HEK293T (cell line): ENCODE measurements at regions not wholly inside any gene's neighbourhood (a gene's known extent, or its start where the extent isn't known, plus 50 kb on each side); places are given as distances from the start of the nearest gene placed in this dataset.

Experiments
- CTCF ChIA-PET: fragments of 350-600 bp; formaldehyde crosslinking; extraction: SDS; loops from one replicate; lab custom pipeline; 2021; ENCODE audit warnings: antibody characterized with exemption, inconsistent platforms; lab: Yijun Ruan, JAX
- POLR2A ChIA-PET: fragments of 350-600 bp; formaldehyde crosslinking; extraction: SDS; loops from one replicate; lab custom pipeline; 2020; ENCODE audit warnings: antibody characterized with exemption, inconsistent platforms; lab: Yijun Ruan, JAX
- DNase-seq: peaks from one replicate; pipeline ENCODE4 v3.0.0; 2012; ENCODE audit warnings: mixed read lengths; ENCODE audit errors: extremely low spot score
- ARNT ChIP-seq: fragments of 450-650 bp; IDR thresholded peaks from 2 replicates; pipeline ENCODE4 v1.6.1; 2017; ENCODE audit warnings: mild to moderate bottlenecking
- BHLHE40 ChIP-seq: fragments of 450-650 bp; IDR thresholded peaks from 2 replicates; pipeline ENCODE4 v1.6.1; 2016; ENCODE audit warnings: mild to moderate bottlenecking, moderate library complexity, borderline replicate concordance
- CTBP1 ChIP-seq: fragments of 450-650 bp; IDR thresholded peaks from 2 replicates; pipeline ENCODE4 v1.6.1; 2016; ENCODE audit warnings: borderline replicate concordance
- ELF4 ChIP-seq: fragments of 450-650 bp; IDR thresholded peaks from 2 replicates; pipeline ENCODE4 v1.6.1; 2017; ENCODE audit warnings: antibody characterized with exemption
- FOXA1 ChIP-seq: fragments of 450-650 bp; IDR thresholded peaks from 2 replicates; pipeline ENCODE4 v1.6.1; 2016; ENCODE audit warnings: mild to moderate bottlenecking
- FOXK2 ChIP-seq: fragments of 450-650 bp; IDR thresholded peaks from 2 replicates; pipeline ENCODE4 v1.6.1; 2016; ENCODE audit warnings: mild to moderate bottlenecking
- FOXM1 ChIP-seq: fragments of 450-650 bp; IDR thresholded peaks from 2 replicates; pipeline ENCODE4 v1.6.1; 2017; ENCODE audit warnings: mild to moderate bottlenecking, borderline replicate concordance
- HDGF ChIP-seq: fragments of 450-650 bp; IDR thresholded peaks from 2 replicates; pipeline ENCODE4 v1.6.1; 2017; ENCODE audit warnings: antibody characterized with exemption, borderline replicate concordance
- L3MBTL2 ChIP-seq: fragments of 450-650 bp; conservative IDR thresholded peaks from 2 replicates; pipeline ENCODE4 v1.6.1; 2016; ENCODE audit warnings: mild to moderate bottlenecking
- LEF1 ChIP-seq: fragments of 450-650 bp; IDR thresholded peaks from 2 replicates; pipeline ENCODE4 v1.6.1; 2017; ENCODE audit warnings: mild to moderate bottlenecking, borderline replicate concordance
- NFRKB ChIP-seq: fragments of 450-650 bp; IDR thresholded peaks from 2 replicates; pipeline ENCODE4 v1.6.1; 2016; ENCODE audit warnings: mild to moderate bottlenecking, moderate library complexity
- PKNOX1 ChIP-seq: fragments of 450-650 bp; IDR thresholded peaks from 2 replicates; pipeline ENCODE4 v1.6.1; 2016
- SP1 ChIP-seq: fragments of 450-650 bp; IDR thresholded peaks from 2 replicates; pipeline ENCODE4 v1.6.1; 2017
- SUZ12 ChIP-seq: fragments of 450-650 bp; IDR thresholded peaks from 2 replicates; pipeline ENCODE4 v1.6.1; 2016; ENCODE audit warnings: mild to moderate bottlenecking
- TARDBP ChIP-seq: fragments of 450-650 bp; IDR thresholded peaks from 2 replicates; pipeline ENCODE4 v1.6.1; 2016
- ZNF384 ChIP-seq: fragments of 450-650 bp; IDR thresholded peaks from 2 replicates; pipeline ENCODE4 v1.6.1; 2016

- no peak for TF ChIP-seq BHLHE40
- DNase-seq, result no peak
- CTCF ChIA-PET, result interaction anchor here (0.6 kb wide), 1 partner anchor 32 kb away, joined by 3 read pairs; no protein-coding TSS in a partner anchor
- POLR2A ChIA-PET, result no interaction called here
Measured at GRCh38 chr22:48536541-48537342, 1290.9 kb downstream of the BRD1 start.

GRCh38 chr22:48535868-48536540 is 1291.7 kb downstream of the BRD1 start:
- TF ChIP-seq SUZ12, result no peak
- no peak for TF ChIP-seq HDGF
- no peak for TF ChIP-seq CTBP1
- no peak for TF ChIP-seq FOXA1
- TF ChIP-seq ELF4, result no peak
- TF ChIP-seq ZNF384, result no peak
- TF ChIP-seq ARNT, result no peak
- no peak for TF ChIP-seq PKNOX1
- TF ChIP-seq NFRKB, result no peak
- no peak for TF ChIP-seq FOXM1
- TF ChIP-seq TARDBP, result no peak
- TF ChIP-seq SP1, result no peak
- no peak for TF ChIP-seq BHLHE40
- TF ChIP-seq FOXK2, result no peak
- TF ChIP-seq L3MBTL2, result no peak
- TF ChIP-seq LEF1, result no peak
- POLR2A ChIA-PET, result no interaction called here
- CTCF ChIA-PET, result no interaction called here
- DNase-seq, result no peak

GRCh38 chr22:48534395-48534958 is 1293.2 kb downstream of the BRD1 start:
- ChIA-PET POLR2A (no interaction called here), CTCF (no interaction called here)
- DNase-seq, result no peak
- TF ChIP-seq ELF4 (no peak), LEF1 (no peak)

GRCh38 chr22:48532986-48533385 is 1294.7 kb downstream of the BRD1 start:
- ChIA-PET POLR2A (no interaction called here), CTCF (no interaction called here)
- TF ChIP-seq PKNOX1, result no peak
- no peak for TF ChIP-seq FOXK2
- no peak for TF ChIP-seq L3MBTL2
- TF ChIP-seq SUZ12, result no peak
- no peak for TF ChIP-seq ELF4
- no peak for TF ChIP-seq BHLHE40
- no peak for TF ChIP-seq LEF1
- no peak for TF ChIP-seq FOXA1
- TF ChIP-seq FOXM1, result no peak
- TF ChIP-seq ZNF384, result no peak
- no peak for TF ChIP-seq ARNT
- TF ChIP-seq TARDBP, result no peak
- no peak for DNase-seq

- no peak for TF ChIP-seq ZNF384
- no peak for TF ChIP-seq HDGF
- no peak for TF ChIP-seq ELF4
- TF ChIP-seq BHLHE40, result no peak
- no peak for TF ChIP-seq ARNT
- no peak for TF ChIP-seq FOXM1
- TF ChIP-seq L3MBTL2, result no peak
- TF ChIP-seq NFRKB, result no peak
- no peak for TF ChIP-seq TARDBP
- no peak for TF ChIP-seq SP1
- no peak for TF ChIP-seq LEF1
- TF ChIP-seq SUZ12, result no peak
- no peak for TF ChIP-seq PKNOX1
- TF ChIP-seq FOXK2, result no peak
- TF ChIP-seq CTBP1, result no peak
- no peak for TF ChIP-seq FOXA1
- ChIA-PET CTCF (no interaction called here), POLR2A (no interaction called here)
- DNase-seq, result no peak
Measured at GRCh38 chr22:48531761-48532435, 1295.8 kb downstream of the BRD1 start.

- no peak for DNase-seq
- ChIA-PET CTCF (no interaction called here), POLR2A (no interaction called here)
- TF ChIP-seq HDGF (no peak), CTBP1 (no peak), LEF1 (no peak), FOXA1 (no peak), BHLHE40 (no peak)
Measured at GRCh38 chr22:48531108-48531507, 1296.6 kb downstream of the BRD1 start.
